GM23338 (cell line): ENCODE measurements at regions not wholly inside any gene's neighbourhood (a gene's known extent, or its start where the extent isn't known, plus 50 kb on each side); places are given as distances from the start of the nearest gene placed in this dataset.

Source experiments
- ATAC-seq: fragments of 200-7000 bp; cut with Tn5 transposase; 3 replicates; pipeline ENCODE4 v1.9.1; 2020
- DNase-seq: peaks from one replicate; pipeline ENCODE4 v3.0.0-alpha.2; 2015; ENCODE audit warnings: low spot score
- H2AFZ ChIP-seq: fragments of 200-600 bp; sonication (generic); 2 replicates; pipeline ENCODE4 v1.8.0; 2016; ENCODE audit warnings: antibody characterized with exemption, mild to moderate bottlenecking, moderate library complexity
- H3F3A ChIP-seq: fragments of 200-600 bp; sonication (generic); replicated peaks from 2 replicates; pipeline ENCODE4 v1.8.0; 2017; ENCODE audit warnings: antibody characterized with exemption, mixed run types, low read depth
- H3K27ac ChIP-seq: fragments of 200-600 bp; sonication (generic); 2 replicates; pipeline ENCODE4 v1.6.1; 2016; ENCODE audit warnings: low read depth
- H3K27me3 ChIP-seq: fragments of 200-600 bp; sonication (generic); 2 replicates; pipeline ENCODE4 v1.8.0; 2016; ENCODE audit warnings: mild to moderate bottlenecking, mixed run types, moderate library complexity; ENCODE audit not compliant: insufficient read depth
- H3K36me3 ChIP-seq: fragments of 200-600 bp; sonication (generic); 2 replicates; pipeline ENCODE4 v1.8.0; 2016; ENCODE audit warnings: mild to moderate bottlenecking; ENCODE audit not compliant: insufficient read depth
- H3K4me1 ChIP-seq: fragments of 200-600 bp; sonication (generic); 2 replicates; pipeline ENCODE4 v1.8.0; 2016; ENCODE audit warnings: mild to moderate bottlenecking, moderate library complexity; ENCODE audit not compliant: insufficient read depth
- H3K4me2 ChIP-seq: fragments of 200-600 bp; sonication (generic); 2 replicates; pipeline ENCODE4 v1.7.1; 2017; ENCODE audit warnings: mixed run types
- H3K4me3 ChIP-seq: fragments of 200-600 bp; sonication (generic); 2 replicates; pipeline ENCODE4 v1.6.1; 2016; ENCODE audit warnings: mixed run types
- H3K79me2 ChIP-seq: fragments of 200-600 bp; sonication (generic); replicated peaks from 2 replicates; pipeline ENCODE4 v1.8.0; 2017; ENCODE audit warnings: mild to moderate bottlenecking; ENCODE audit not compliant: insufficient read depth
- H3K9me2 ChIP-seq: fragments of 200-600 bp; sonication (generic); 2 replicates; pipeline ENCODE4 v1.8.0; 2017; ENCODE audit not compliant: insufficient read depth
- H4K20me1 ChIP-seq: fragments of 200-600 bp; sonication (generic); replicated peaks from 2 replicates; pipeline ENCODE4 v1.8.0; 2017; ENCODE audit warnings: mild to moderate bottlenecking; ENCODE audit not compliant: insufficient read depth
- H3K27ac Mint-ChIP-seq: 2 replicates; pipeline ENCODE4 v1.8.0; 2020; ENCODE audit warnings: inconsistent platforms, mild to moderate bottlenecking, moderate library complexity, mixed read lengths
- H3K27me3 Mint-ChIP-seq: 3 replicates; pipeline ENCODE4 v1.8.0; 2022; ENCODE audit warnings: low read depth, mild to moderate bottlenecking, moderate library complexity, mixed read lengths, inconsistent platforms; ENCODE audit not compliant: insufficient read depth, poor library complexity
- H3K36me3 Mint-ChIP-seq: 3 replicates; pipeline ENCODE4 v1.8.0; 2021; ENCODE audit warnings: low read depth, mild to moderate bottlenecking, inconsistent platforms, moderate library complexity, mixed read lengths
- H3K4me1 Mint-ChIP-seq: 3 replicates; pipeline ENCODE4 v1.8.0; 2020; ENCODE audit warnings: mild to moderate bottlenecking, inconsistent platforms, mixed read lengths
- H3K4me3 Mint-ChIP-seq: 3 replicates; pipeline ENCODE4 v1.8.0; 2021; ENCODE audit warnings: moderate library complexity, mild to moderate bottlenecking, inconsistent platforms, mixed read lengths
- H3K9me3 Mint-ChIP-seq: 3 replicates; pipeline ENCODE4 v1.8.0; 2020; ENCODE audit warnings: moderate library complexity, mild to moderate bottlenecking, inconsistent platforms, mixed read lengths
- CREB1 ChIP-seq: fragments of 250-450 bp; sonication (Bioruptor Pico); IDR thresholded peaks from 2 replicates; pipeline ENCODE4 v1.5.0; 2020; ENCODE audit warnings: low read depth, mild to moderate bottlenecking, moderate library complexity
- CTCF ChIP-seq, 2 experiments: fragments of 200-600 bp in 1 of 2; sonication (generic) in 1 of 2; conservative IDR thresholded peaks; 2 replicates each; pipeline versions ENCODE4 v1.5.1 to v1.6.1; 2016 to 2017; ENCODE audit warnings: antibody characterized with exemption in 2 of 2, low read depth in 2 of 2, mild to moderate bottlenecking in 2 of 2, moderate library complexity in 1 of 2
- EZH2phosphoT487 ChIP-seq: fragments of 200-600 bp; sonication (generic); IDR thresholded peaks from one replicate; pipeline ENCODE4 v1.8.1; 2018; ENCODE audit warnings: antibody characterized with exemption; ENCODE audit not compliant: unreplicated experiment
- JUNB ChIP-seq: IDR thresholded peaks from one replicate; pipeline ENCODE4 v1.6.1; 2016; ENCODE audit warnings: antibody characterized with exemption; ENCODE audit not compliant: unreplicated experiment
- NANOG ChIP-seq: IDR thresholded peaks from 2 replicates; pipeline ENCODE4 v1.6.1; 2016; ENCODE audit warnings: antibody characterized with exemption, borderline replicate concordance
- POLR2AphosphoS5 ChIP-seq: IDR thresholded peaks from 2 replicates; pipeline ENCODE4 v1.6.1; 2016; ENCODE audit warnings: antibody characterized with exemption, low read depth
- ZNF114 ChIP-seq: fragments of 250-450 bp; sonication (Bioruptor Pico); IDR thresholded peaks from 2 replicates; pipeline ENCODE4 v1.5.0; 2020; ENCODE audit warnings: mild to moderate bottlenecking, moderate library complexity
- ZNF331 ChIP-seq: fragments of 250-450 bp; sonication (Bioruptor Pico); IDR thresholded peaks from 2 replicates; pipeline ENCODE4 v1.5.0; 2020; ENCODE audit warnings: low read depth, mild to moderate bottlenecking, moderate library complexity
- TF ChIP-seq, protein P1 (sequence below): IDR thresholded peaks from 2 replicates; pipeline ENCODE4 v1.6.1; 2016; ENCODE audit warnings: antibody characterized with exemption
- TF ChIP-seq, protein P2 (sequence below): IDR thresholded peaks from one replicate; pipeline ENCODE4 v1.6.1; 2018; ENCODE audit warnings: antibody characterized with exemption; ENCODE audit not compliant: unreplicated experiment

- TF ChIP-seq, protein P1, sequence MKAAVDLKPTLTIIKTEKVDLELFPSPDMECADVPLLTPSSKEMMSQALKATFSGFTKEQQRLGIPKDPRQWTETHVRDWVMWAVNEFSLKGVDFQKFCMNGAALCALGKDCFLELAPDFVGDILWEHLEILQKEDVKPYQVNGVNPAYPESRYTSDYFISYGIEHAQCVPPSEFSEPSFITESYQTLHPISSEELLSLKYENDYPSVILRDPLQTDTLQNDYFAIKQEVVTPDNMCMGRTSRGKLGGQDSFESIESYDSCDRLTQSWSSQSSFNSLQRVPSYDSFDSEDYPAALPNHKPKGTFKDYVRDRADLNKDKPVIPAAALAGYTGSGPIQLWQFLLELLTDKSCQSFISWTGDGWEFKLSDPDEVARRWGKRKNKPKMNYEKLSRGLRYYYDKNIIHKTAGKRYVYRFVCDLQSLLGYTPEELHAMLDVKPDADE = no peak
- TF ChIP-seq CTCF (conservative IDR thresholded peaks at IDR 0.05; ENCODE audit: low read depth in 2 of 2) (no peak), ZNF331 (CRISPR knock-in tag) (no peak)
These were observed 278.9 kb upstream of the CD180 start (continued) for GRCh38 chr5:67475489-67475888.

GRCh38 chr5:67474597-67475238, 278.1 kb upstream of the CD180 start:
- no peaks in the 10 kb centered on the region for H3K9me3 Mint-ChIP-seq
- H3K4me2 ChIP-seq = no peak overlapping the region
- no peaks in the 10 kb centered on the region for H3K79me2 ChIP-seq
- no peaks in the 10 kb centered on the region for H3K27me3 ChIP-seq
- H3K4me3 ChIP-seq = no peak overlapping the region
- no peak overlapping the region for H3K27ac Mint-ChIP-seq
- no peak for ATAC-seq
- H3K4me1 Mint-ChIP-seq = no peaks in the 10 kb centered on the region; the same call in 2 of the 3 replicates
- no peaks in the 10 kb centered on the region for H3K27me3 Mint-ChIP-seq
- no peak overlapping the region for H2AFZ ChIP-seq
- no peaks in the 10 kb centered on the region for H3K36me3 Mint-ChIP-seq
- no peaks in the 10 kb centered on the region for H3K4me1 ChIP-seq
- TF ChIP-seq JUNB (no peak), ZNF114 (CRISPR knock-in tag) (no peak), ZNF331 (CRISPR knock-in tag) (no peak), POLR2AphosphoS5 (no peak), EZH2phosphoT487 (no peak), CREB1 (no peak), NANOG (no peak)
- TF ChIP-seq, protein P2, sequence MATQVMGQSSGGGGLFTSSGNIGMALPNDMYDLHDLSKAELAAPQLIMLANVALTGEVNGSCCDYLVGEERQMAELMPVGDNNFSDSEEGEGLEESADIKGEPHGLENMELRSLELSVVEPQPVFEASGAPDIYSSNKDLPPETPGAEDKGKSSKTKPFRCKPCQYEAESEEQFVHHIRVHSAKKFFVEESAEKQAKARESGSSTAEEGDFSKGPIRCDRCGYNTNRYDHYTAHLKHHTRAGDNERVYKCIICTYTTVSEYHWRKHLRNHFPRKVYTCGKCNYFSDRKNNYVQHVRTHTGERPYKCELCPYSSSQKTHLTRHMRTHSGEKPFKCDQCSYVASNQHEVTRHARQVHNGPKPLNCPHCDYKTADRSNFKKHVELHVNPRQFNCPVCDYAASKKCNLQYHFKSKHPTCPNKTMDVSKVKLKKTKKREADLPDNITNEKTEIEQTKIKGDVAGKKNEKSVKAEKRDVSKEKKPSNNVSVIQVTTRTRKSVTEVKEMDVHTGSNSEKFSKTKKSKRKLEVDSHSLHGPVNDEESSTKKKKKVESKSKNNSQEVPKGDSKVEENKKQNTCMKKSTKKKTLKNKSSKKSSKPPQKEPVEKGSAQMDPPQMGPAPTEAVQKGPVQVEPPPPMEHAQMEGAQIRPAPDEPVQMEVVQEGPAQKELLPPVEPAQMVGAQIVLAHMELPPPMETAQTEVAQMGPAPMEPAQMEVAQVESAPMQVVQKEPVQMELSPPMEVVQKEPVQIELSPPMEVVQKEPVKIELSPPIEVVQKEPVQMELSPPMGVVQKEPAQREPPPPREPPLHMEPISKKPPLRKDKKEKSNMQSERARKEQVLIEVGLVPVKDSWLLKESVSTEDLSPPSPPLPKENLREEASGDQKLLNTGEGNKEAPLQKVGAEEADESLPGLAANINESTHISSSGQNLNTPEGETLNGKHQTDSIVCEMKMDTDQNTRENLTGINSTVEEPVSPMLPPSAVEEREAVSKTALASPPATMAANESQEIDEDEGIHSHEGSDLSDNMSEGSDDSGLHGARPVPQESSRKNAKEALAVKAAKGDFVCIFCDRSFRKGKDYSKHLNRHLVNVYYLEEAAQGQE = no peak
- TF ChIP-seq, protein P1 = no peak
- no peaks in the 10 kb centered on the region for H4K20me1 ChIP-seq
- H3K9me2 ChIP-seq = no peaks in the 10 kb centered on the region
- H3K36me3 ChIP-seq = no peaks in the 10 kb centered on the region
- no peak for DNase-seq
- H3K4me3 Mint-ChIP-seq = no peak overlapping the region
- no peak overlapping the region for H3K27ac ChIP-seq
- no peaks in the 10 kb centered on the region for H3F3A ChIP-seq
